DMS 273 treated with DMSO at 0.1 percent for 48 hours (cell line): ENCODE measurements at regions not wholly inside any gene's neighbourhood (a gene's known extent, or its start where the extent isn't known, plus 50 kb on each side); places are given as distances from the start of the nearest gene placed in this dataset.
"Not testable (repeated sequence)": the region's sequence is repeated elsewhere in the genome, so short reads cannot be mapped to it uniquely, and the experiment has no call there.

Source experiments
- DNase-seq: peaks from one replicate; lab custom pipeline; 2025; lab: John Stamatoyannopoulos, UW

GRCh38 chrX:128606817-128607216 is 554.6 kb upstream of the ACTRT1 start:
- DNase-seq, result not testable (repeated sequence)

DNA sequence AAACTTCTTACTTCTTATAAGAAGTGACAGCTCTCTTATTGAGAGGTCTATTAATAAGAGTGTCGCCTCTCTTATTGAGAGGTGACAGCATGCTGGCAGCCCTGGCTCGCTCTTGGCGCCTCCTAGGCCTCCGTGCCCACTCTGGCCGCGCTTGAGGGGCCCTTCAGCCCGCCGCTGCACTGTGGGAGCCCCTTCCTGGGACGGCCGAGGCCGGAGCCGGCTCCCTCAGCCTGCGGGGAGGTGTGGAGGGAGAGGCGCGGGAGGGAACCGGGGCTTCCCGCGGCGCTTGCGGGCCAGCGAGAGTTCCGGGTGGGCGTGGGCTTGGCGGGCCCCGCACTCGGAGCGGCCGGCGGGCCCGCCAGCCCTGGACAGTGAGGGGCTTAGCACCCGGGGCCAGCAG is 554.2 kb upstream of the ACTRT1 start:
- not testable (repeated sequence) for DNase-seq

- no peak for DNase-seq
These were observed 549.5 kb upstream of the ACTRT1 start for GRCh38 chrX:128601706-128602105.

DNA sequence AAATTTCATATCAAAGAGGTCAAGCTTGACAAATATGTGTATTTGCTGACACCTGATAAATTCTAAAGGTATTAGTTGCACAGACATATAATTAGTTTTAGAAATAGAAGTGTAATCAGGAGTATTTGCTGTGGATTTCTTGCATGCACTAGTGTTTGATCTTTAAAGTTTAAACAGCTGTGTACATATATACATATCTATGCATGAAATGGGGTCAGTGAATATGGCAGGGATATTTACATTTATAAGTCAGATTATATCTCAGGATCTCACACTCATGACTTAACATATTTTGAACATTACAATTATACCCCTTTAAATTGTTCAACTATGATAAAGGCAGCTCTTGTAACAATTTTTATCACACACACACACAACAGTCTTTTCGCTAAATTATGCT is 547.4 kb upstream of the ACTRT1 start:
- DNase-seq, result no peak

DNA sequence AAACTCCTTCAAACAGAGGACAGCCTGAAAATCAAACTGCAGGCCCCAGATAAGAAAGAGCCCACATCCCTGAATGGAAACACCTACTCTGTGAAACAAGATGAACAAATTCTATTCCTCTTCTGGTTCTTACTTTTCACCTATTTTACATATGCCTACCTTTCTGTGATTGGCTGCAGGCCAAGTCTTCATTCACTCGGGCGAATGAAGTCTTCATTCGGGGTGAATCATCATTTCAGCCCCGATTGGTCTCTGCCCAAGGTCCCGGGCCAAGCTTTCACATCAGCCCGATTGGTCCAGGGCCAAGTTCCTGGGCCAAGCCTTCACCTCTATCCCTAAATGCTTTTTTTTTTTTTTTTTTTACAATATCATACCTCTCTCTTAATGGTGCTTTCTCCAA is 529.8 kb upstream of the ACTRT1 start:
- DNase-seq, result no peak

GRCh38 chrX:128581615-128582014 is 529.4 kb upstream of the ACTRT1 start:
- no peak for DNase-seq

DNA sequence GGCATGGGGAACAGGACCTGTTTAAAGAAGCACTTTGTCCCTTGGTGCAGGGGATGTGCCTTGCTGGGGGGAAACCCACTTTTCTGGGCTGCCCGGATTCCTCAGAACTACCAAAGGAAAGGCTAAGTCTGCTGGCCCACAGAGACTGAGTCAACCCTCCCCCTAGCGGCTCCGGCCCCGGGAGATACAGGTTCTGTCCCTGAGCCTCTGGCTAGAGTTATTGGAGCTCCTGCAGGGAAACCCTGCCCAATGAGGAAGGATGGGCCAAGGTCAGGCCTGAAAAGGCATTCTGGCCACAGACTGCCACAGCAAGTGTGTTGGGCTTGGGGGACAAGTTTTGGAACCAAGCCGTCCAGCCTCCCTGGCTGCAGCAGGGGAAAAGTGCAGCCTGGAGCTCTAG is 490.9 kb upstream of the ACTRT1 start:
- DNase-seq, result no peak

DNA sequence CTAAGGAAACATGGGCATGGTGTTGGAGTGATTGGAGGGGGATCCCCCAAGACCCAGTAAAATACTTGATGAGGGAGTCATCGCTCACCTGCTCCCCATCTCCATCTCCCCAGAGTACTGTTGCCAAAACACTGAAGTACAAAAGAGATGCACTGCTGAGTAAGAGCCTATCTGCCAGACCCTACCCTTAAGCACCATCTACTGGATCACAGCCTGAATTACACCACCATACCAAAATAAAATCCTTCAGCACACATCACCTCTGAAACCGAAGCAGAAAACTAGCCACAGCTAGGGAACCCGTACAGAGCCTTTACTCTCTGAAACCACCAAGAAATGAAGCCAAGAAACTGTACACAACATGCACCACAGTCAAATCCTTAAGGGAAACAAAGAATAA is 466.3 kb upstream of the ACTRT1 start:
- DNase-seq, result peak; percentile 21

DNA sequence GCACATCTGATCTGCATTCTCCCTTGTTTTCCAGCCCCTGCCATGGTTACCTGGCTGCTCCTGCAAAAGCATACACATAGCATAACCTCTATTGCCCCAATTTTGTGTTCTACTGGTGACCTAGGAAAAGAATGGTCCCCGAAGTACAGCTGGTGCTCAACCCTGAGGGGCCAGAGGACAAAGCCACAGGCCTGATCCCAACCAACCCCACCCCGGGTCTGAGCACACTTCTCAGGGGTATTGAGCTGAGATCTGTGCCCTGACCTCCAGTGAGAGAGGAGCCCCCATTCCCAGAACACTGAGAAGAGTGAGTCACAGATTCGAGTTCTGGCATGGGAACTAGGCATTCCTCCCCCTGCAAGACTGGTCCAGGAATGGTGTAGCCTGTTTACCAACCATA is 465.5 kb upstream of the ACTRT1 start:
- DNase-seq, result no peak

DNA sequence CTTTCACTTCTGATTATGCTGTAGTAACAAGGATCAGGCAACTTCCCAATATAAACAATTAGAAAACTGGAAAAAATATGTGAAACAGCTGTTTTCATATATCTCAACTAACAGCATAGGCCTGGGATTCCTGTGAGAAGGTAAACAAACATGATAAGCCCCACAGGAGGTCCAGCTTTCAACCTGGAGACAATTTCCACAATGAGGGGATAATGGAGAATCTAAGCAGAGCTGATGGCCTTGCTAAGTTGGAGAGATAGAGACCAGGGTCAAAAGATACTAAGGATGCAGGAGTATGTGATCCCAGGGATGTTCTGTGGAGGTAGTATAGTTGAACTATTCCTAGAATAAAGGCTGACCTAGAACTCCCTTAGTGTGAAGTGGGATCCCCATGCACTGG is 452.3 kb upstream of the ACTRT1 start:
- DNase-seq, result no peak

- no peak for DNase-seq
These were observed 411.9 kb upstream of the ACTRT1 start for GRCh38 chrX:128464116-128464515.

DNA sequence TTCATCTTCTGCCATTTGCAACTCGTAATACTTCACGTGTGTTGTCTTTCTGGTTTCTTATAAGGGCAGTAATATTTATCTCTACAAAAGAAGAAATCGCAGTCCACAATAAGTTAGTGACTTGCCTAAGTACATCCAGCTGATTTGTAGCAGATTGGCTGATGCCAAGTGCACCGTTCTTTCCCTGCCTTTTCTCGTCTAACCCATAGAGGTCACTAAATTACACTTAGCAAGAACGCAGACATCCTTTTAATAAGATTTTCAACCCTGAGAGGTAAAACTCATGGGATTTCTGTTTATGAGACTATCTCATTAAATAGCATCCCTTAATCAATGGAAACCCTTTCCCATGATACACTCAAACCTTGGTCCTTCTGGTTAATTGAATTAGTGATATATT is 408.6 kb upstream of the ACTRT1 start:
- DNase-seq, result no peak

- DNase-seq, result no peak
These were observed 406.7 kb upstream of the ACTRT1 start for GRCh38 chrX:128458888-128459287.

DNA sequence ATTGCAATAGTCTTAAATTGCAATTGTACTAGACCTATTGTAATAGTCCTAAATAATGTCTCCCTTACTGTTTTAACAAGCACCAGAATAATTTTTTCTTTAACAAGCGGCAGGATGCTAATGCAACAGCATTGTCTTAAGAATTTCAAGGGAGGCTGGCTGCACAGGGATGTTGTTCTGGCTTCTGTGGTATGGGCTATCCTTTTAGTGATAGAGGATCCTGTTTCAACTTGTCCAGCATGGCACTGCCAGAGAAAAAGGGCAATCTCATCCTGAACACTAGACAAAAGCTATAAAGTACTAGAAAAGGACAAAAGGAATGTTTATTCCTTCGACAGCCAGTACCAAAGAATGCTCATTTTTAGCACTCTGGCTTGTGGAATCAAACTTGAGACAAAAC is 405.5 kb upstream of the ACTRT1 start:
- no peak for DNase-seq

DNA sequence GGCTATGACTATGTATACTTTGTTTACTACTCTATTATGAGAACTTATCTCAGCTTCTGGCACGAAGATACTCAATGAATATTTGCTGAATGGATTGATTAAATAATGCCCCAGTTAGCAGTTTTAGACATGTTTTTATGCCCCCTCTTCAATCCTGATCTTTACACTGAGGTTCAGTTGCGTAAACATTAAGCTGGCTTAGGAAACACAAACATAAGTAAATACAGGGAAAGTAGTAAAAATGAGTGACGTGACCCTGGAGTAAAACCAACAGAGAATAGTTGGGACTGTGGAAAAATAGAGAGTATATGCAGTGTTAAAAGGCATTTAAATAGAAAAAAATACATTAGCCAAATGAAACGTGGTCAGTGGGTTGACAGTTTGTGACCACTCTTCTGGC is 387.0 kb upstream of the ACTRT1 start:
- DNase-seq, result no peak

DNA sequence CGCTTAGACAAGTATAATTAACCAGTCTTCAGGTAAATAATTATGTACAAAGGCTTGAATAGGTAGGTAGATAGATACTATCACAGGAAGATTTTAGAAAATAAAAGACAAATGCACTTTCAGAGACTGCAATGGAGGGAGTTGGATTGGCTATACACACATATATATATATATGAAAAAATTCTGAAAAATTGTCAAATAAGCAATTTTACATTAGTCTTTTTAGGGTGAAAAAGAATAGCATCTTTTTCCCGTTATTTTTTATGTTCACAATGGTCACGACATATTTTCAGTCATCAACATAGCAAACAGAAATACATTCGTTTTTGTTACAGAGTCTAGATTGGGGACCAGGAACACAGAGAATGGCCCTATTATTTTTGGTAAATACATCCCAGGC is 385.9 kb upstream of the ACTRT1 start:
- DNase-seq, result no peak

DNA sequence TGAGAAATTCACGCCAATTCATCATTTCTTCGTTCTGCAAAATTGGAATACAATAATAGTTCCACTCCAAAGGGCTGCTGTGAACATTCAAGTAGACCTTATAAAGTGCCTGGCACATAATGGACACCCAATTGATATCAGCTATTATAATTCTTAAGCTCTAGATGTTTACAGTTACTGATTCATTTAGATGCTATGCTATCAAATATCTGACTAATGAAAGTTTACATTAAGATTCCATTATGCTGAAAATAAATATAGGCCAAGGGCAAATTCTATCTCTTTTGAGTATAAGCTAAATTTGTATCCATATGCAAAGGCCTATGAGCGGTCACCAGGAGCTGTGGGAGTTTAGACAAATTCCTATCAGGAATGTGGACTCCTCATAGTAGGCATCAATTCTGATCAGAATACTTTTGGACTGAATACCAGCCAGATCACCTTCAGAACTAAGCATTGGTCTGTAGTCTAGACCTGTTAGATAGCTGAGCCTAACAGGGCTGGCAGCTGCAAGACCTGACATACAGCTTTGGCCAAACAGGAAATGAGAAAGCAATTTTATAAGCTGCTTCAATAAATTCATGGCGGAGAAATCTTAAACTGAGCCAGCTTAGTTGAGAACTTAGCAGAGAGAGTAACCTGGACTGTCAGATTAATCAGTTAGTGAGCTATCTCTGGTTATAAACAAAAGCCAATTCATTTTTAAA is 384.3 kb upstream of the ACTRT1 start:
- DNase-seq, result no peak

DNA sequence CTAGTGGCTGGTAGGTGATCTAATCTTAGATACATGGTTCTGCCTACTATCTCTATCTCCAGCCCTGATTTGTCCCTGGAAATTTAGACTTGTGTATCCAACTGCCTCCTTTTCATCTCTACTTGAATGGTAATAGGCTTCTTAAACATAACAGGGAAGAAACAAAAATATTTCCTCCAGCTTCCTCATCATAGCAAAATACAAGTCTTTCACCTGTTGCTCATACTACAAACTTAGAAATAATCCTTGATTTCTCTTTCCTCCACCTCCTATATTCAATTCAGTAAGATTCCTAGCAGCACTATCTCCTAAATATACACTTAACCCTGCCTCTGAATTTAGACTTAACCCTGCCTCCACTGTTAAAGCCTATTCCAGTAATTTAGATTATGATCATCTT is 373.3 kb upstream of the ACTRT1 start:
- no peak for DNase-seq

GRCh38 chrX:128408842-128409241 is 356.6 kb upstream of the ACTRT1 start:
- DNase-seq, result no peak

GRCh38 chrX:128396601-128397000 is 344.4 kb upstream of the ACTRT1 start:
- DNase-seq, result no peak

DNA sequence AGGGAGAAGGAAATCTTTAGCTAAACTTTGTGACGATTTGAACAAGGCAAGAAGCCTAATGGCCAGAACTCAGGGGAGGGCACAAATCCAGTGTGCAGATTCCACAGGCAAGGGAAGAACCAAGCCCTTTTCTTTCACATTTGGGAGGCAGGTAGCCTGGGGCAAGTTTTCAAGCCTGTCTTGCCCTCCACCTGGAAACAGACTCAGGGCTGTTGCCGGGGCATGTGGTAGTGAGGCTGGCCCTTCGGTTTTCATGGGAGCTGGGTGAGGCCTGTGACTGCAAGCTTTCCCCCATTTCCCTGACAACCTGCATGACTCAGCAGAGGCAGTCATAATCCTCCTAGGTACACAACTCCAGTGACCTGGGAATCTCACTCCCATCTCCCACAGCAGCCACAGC is 331.6 kb upstream of the ACTRT1 start:
- DNase-seq, result not testable (repeated sequence)

GRCh38 chrX:128365492-128365891 is 313.3 kb upstream of the ACTRT1 start:
- DNase-seq, result no peak

DNA sequence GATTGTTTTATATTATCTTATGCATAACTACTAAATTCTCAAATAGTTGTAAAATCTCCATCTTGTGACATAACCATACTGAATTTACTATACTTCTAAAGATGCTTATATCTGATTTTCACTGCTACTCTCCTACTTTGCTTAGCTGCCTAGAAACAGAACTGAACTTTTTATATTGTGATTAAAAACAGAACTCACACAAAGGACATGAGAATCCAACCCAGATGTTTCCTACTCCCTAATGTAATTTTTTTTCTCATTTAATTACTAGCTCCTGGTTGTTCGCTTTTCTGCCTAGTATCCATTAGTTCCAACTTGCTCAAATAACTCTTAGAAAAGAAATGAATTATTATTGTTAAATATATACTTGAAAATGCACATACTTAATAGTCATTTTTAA is 283.5 kb upstream of the ACTRT1 start:
- DNase-seq, result no peak

GRCh38 chrX:128334821-128335220 is 282.6 kb upstream of the ACTRT1 start:
- DNase-seq, result no peak

DNA sequence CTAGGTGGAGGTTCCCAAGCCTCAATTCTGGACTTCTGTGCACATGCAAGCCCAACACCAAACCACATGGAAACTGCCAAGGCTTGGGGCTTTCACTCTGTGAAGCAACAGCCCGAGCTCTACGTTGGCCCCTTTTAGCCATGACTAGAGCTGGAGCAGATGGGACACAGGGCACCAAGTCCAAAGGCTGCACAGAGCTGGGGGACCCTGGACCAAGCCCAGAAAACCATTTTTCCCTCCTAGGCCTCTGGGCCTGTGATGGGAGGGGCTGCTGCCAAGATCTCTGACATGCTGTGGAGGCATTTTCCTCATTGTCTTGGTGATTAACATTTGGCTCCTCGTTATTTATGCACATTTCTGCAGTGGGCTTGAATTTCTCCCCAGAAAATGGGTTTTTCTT is 258.7 kb upstream of the ACTRT1 start:
- DNase-seq, result no peak
